ENCODE measurements at regions not wholly inside any gene's neighbourhood (a gene's known extent, or its start where the extent isn't known, plus 50 kb on each side); places are given as distances from the start of the nearest gene placed in this dataset.

DNA sequence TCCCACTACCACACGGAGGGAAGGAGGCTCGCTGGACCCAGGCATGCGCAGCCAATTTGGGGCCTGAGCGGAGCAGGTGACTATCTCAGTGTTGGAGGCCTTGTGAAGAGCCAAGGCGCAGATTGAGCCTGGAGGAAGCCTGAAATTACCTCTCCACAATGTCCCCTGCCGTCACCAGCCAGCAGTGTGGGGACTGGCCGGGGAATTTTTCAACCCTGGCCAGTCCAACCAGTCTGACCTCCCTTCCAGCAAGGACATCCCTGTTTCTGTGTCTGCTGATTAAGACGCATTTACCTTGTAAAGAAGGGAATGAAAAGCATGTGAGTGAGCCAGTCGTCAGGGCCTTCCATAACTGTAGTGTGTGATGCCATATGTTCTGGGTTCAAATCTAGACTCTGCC lies 198.1 kb upstream of the IRX3 start:
- peaks cover 0 to 19% of the 10 kb centered on the region in 2 donors for H3K4me1 ChIP-seq (ENCODE audit: control insufficient read depth in 1 of 2, low read depth in 2 of 2)
- TF ChIP-seq, protein P1, sequence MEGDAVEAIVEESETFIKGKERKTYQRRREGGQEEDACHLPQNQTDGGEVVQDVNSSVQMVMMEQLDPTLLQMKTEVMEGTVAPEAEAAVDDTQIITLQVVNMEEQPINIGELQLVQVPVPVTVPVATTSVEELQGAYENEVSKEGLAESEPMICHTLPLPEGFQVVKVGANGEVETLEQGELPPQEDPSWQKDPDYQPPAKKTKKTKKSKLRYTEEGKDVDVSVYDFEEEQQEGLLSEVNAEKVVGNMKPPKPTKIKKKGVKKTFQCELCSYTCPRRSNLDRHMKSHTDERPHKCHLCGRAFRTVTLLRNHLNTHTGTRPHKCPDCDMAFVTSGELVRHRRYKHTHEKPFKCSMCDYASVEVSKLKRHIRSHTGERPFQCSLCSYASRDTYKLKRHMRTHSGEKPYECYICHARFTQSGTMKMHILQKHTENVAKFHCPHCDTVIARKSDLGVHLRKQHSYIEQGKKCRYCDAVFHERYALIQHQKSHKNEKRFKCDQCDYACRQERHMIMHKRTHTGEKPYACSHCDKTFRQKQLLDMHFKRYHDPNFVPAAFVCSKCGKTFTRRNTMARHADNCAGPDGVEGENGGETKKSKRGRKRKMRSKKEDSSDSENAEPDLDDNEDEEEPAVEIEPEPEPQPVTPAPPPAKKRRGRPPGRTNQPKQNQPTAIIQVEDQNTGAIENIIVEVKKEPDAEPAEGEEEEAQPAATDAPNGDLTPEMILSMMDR (IDR thresholded peaks at IDR 0.05) = no peak
- no peaks in the 10 kb centered on the region for H3K36me3 ChIP-seq
- no peak overlapping the region for H3K4me3 ChIP-seq
- H3K27me3 ChIP-seq (replicated peaks; ENCODE audit: insufficient read depth) = no peaks in the 10 kb centered on the region
- ATAC-seq (ENCODE audit: insufficient number of reproducible peaks, low FRiP score, low read depth) = no peak
- no peaks in the 10 kb centered on the region for H3K9me3 ChIP-seq
- DNase-seq (ENCODE audit: low spot score) = no peak
- no peak overlapping the region for H3K27ac ChIP-seq

DNA sequence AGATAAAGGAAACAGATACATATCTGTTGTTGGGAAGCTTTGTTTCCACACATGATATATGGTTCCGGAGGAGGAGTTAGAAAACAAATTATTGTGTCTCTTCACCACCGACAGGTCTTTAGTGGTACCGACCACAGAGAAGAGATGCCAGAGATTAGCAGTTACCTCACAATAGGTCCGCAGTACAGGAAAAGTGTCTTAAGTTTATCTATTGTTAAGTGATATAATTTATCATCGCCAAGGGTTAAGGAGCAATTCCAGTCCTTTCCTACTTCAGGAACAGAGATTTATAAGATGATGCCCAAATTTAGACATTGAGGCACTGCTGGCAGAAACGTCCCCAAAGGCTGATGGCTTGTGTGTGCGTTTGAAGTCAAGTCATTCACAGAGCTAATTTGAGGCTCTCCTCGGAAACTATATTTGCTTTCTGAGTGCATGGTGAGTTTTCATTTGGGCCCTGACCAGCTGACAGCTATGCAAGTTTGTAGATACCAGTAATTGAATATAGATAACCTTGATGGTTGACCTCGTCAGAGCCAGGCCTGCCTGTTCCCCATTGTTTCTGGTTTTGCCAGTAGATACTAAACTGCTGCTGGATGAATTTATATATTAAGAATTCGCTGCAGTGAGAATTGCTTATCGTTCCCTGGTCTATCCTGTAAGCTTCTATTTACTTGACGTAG lies 196.4 kb upstream of the IRX3 start:
- no peak for ATAC-seq (ENCODE audit: insufficient number of reproducible peaks, low FRiP score, low read depth)
- no peaks in the 10 kb centered on the region for H3K9me3 ChIP-seq
- H3K27me3 ChIP-seq (replicated peaks; ENCODE audit: insufficient read depth) = no peaks in the 10 kb centered on the region
- no peak overlapping the region for H3K4me3 ChIP-seq
- no peak for DNase-seq (ENCODE audit: low spot score)
- H3K27ac ChIP-seq = no peak overlapping the region
- peaks cover 0 to 4% of the 10 kb centered on the region in 2 donors for H3K4me1 ChIP-seq (ENCODE audit: control insufficient read depth in 1 of 2, low read depth in 2 of 2)
- TF ChIP-seq, protein P1 (IDR thresholded peaks at IDR 0.05) = no peak
- no peaks in the 10 kb centered on the region for H3K36me3 ChIP-seq

DNA sequence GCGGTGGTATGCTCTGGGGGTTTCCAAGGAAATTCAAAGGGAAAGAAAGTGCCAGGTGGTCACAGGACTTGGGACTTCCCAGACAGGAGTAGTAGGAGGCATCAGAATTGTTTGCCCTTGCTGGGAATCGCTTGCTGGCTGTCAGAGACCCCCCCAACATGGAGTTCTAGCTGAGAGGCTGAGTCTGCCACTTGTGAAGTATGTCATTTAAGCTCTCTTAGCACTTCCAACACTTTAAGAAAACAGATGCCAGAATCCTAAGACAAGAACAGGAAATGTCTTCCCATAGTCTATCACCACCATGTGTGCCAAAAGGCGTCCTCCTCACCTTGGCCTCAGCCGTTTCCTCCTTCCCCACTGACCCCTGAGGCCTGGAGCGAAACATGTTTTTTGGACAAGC lies 193.8 kb upstream of the IRX3 start:
- H3K27ac ChIP-seq = no peak overlapping the region
- ATAC-seq (ENCODE audit: insufficient number of reproducible peaks, low FRiP score, low read depth) (no peak), DNase-seq (ENCODE audit: low spot score) (no peak)
- H3K9me3 ChIP-seq = no peaks in the 10 kb centered on the region
- no peaks in the 10 kb centered on the region for H3K27me3 ChIP-seq (replicated peaks; ENCODE audit: insufficient read depth)
- TF ChIP-seq, protein P1 (IDR thresholded peaks at IDR 0.05) = no peak
- H3K4me1 ChIP-seq (ENCODE audit: control insufficient read depth in 1 of 2, low read depth in 2 of 2) = no peaks in the 10 kb centered on the region
- no peak overlapping the region for H3K4me3 ChIP-seq
- no peaks in the 10 kb centered on the region for H3K36me3 ChIP-seq

DNA sequence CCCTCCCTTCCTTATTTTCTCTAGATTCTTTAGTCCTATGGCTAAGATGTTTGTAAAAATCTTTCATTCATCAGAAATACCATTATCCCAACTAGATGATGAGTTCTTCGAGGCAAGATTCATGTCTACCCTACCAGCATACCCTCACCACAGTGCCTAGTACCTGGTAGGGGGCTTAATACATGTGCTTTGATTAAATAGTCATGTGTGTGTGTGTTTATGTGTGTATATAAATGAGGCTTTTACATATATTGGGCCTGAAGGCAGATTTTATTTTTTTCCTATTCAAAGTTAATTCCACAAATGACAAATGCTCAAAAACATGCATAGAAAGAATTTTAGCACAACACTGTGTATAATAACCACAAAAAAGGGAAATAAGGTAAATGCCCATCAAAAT lies 193.0 kb upstream of the IRX3 start:
- Histone ChIP-seq H3K4me1 (ENCODE audit: control insufficient read depth in 1 of 2, low read depth in 2 of 2) (no peaks in the 10 kb centered on the region), H3K9me3 (no peaks in the 10 kb centered on the region), H3K4me3 (no peak overlapping the region), H3K27ac (no peak overlapping the region), H3K27me3 (replicated peaks; ENCODE audit: insufficient read depth) (no peaks in the 10 kb centered on the region), H3K36me3 (no peaks in the 10 kb centered on the region)
- no peak for ATAC-seq (ENCODE audit: insufficient number of reproducible peaks, low FRiP score, low read depth)
- no peak for DNase-seq (ENCODE audit: low spot score)
- TF ChIP-seq, protein P1 (IDR thresholded peaks at IDR 0.05) = no peak

DNA sequence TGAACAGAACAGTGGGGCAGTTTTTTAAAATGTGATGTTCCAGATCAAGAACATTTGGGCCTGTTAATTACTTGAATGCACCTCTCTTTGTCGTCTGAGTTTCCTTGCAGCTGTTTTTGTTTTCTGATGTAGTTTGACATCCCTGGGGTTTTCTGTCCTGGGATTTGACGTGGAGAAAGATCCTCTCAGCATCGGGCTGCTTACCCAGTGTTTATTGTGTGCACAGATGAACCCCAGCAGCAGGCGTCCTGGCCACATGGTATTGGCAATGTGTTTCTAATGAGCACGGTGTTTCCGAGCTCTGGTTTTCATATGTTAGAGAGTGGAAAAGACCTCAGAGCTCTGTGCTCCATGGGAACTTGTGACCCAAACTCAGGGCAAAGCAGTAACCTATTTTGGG lies 191.1 kb upstream of the IRX3 start:
- no peak for DNase-seq (ENCODE audit: low spot score)
- H3K4me3 ChIP-seq = no peak overlapping the region
- TF ChIP-seq, protein P1 (IDR thresholded peaks at IDR 0.05) = no peak
- no peak for ATAC-seq (ENCODE audit: insufficient number of reproducible peaks, low FRiP score, low read depth)
- H3K9me3 ChIP-seq = no peaks in the 10 kb centered on the region
- H3K4me1 ChIP-seq (ENCODE audit: control insufficient read depth in 1 of 2, low read depth in 2 of 2) = no peaks in the 10 kb centered on the region
- H3K27ac ChIP-seq = no peak overlapping the region
- no peaks in the 10 kb centered on the region for H3K36me3 ChIP-seq
- no peaks in the 10 kb centered on the region for H3K27me3 ChIP-seq (replicated peaks; ENCODE audit: insufficient read depth)

Measured in thoracic aorta (tissue), 2 donors.